GM12873 (cell line): ENCODE measurements at regions not wholly inside any gene's neighbourhood (a gene's known extent, or its start where the extent isn't known, plus 50 kb on each side); places are given as distances from the start of the nearest gene placed in this dataset.

Source experiments
- CTCF ChIP-seq: IDR thresholded peaks from 2 replicates; pipeline ENCODE4 v1.5.1; 2012; ENCODE audit warnings: low read depth, mild to moderate bottlenecking, moderate library complexity, low read length, control low read depth; ENCODE audit not compliant: insufficient read depth; ENCODE audit errors: missing control alignments

DNA sequence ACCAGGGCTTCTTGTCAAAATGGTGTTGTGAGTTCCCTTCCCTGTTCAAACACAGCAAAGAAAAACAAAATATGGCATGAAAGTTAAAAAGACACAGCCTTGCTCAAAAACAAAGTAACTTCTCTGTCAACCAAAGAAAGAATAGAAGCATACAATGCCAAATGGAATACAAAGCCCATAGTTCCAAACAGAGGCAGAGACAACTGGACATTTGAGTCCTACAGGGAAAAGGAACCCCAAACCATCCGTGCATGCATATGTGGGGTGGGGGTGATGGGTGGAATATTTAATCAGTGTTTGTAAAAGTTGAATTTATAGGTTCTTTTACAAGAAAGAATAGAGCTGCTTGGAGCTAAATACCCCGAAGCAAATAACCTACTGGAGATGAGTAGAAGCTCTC lies 218.7 kb downstream of the FAM76B start:
- TF ChIP-seq CTCF: no peak

DNA sequence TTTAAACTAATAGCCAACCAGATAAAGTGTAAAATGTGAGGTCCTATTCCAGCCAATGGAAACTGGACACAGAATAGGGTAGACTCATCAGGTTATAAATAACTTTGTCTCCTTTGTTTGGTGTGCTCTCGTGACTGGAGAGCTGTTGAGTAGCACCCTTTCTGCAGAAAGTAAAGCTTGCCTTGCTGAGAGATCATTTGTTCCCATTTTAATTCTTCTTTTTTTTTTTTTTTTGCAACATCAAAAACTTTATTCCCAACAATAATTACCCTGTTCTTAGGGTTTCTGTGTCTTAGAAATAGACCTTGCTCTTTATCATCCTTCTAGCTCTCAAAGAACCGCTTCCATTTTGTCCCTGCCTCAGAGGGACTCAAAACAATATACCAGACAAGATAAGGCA lies 220.4 kb downstream of the FAM76B start:
- no peak for TF ChIP-seq CTCF

- no peak for TF ChIP-seq CTCF
These were observed 221.3 kb downstream of the FAM76B start for GRCh38 chr11:95568281-95568680.

DNA sequence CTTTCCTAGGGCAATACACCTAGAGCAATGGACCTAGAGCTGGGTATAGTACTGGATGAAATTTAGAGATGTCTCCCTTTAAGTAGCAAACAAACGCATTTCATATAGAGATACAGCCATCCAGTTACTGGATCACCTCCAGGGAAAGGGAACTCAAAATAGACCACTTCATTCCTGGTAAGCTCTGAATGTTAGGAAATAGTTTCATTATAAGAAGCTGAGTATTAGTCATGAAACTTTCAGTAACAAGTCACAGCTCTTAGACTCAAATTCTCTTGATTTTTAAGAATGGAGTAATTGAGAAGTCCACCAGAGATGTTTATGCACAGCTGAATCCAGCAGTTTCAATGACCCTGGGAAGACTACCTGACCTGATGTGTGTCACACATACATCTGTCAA lies 221.9 kb downstream of the FAM76B start:
- TF ChIP-seq CTCF: no peak

GRCh38 chr11:95566211-95566610 lies 223.4 kb downstream of the FAM76B start:
- TF ChIP-seq CTCF: no peak

DNA sequence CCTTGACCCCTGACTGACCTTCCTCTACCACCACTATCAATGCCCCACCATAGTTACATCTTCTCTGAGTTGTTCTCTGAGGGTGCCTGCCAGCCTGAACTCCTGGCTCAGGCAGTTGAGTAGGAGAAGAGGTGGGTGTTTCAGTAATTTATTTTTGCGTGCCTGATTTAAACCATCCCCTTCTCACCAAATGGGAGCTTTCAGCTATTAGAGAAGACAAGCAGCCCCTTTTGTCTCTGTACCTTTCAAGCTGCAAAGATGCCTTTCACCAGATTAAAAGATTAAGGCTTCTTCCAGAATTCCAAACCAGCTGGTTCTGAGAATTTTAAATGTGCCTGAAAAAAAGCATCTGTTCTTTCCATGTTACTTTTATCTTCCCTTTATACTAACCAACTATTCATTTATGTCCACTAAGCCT lies 223.8 kb downstream of the FAM76B start:
- TF ChIP-seq CTCF: no peak

DNA sequence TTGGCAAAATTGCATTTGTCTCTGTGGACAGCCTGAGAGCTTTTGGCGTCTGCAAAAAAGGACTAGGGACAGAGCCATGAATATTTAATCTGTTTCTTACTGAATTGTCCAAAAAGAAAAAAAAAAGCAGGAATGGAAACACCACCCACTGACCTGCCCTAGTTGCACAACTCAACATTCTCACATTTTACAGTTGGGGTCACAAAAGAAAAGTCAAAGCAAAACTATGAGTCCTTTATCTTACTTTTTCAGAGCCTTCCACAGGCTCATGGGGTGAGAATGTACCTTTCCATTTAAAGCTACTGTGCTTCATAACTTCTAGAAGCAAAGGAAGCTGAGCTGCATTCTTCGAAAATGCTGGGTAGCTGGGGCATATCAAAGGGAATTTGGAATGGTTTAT lies 225.7 kb downstream of the FAM76B start:
- TF ChIP-seq CTCF: no peak
